HG02588 (cell line): ENCODE measurements at regions not wholly inside any gene's neighbourhood (a gene's known extent, or its start where the extent isn't known, plus 50 kb on each side); places are given as distances from the start of the nearest gene placed in this dataset.
"Not testable (repeated sequence)": the region's sequence is repeated elsewhere in the genome, so short reads cannot be mapped to it uniquely, and the experiment has no call there.

ENCODE experiments used
- ATAC-seq: cut with Tn5 transposase; IDR thresholded peaks from one replicate; pipeline ENCODE4 v1.9.1; 2021; ENCODE audit warnings: mild to moderate bottlenecking, moderate library complexity; ENCODE audit not compliant: unreplicated experiment

DNA sequence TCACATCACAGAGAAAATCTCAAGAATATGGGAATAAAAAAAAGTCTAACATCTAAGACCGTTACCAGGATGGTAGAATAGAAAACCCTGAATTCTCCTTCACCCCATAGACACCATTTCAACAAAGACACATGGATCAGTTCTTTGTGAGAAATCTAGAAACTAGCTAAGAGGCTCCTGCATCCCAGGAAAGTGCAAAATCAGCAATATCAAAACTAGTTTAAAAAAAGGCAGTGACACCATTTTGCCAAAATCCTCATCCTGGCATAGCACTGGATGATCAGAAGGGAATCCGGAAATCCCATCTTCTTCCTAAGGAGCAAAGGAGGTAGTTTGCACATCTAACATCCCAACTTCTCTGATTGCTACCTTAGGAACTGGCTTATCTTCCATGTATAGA lies 88.9 kb upstream of the MAGEE2 start:
- ATAC-seq = no peak

DNA sequence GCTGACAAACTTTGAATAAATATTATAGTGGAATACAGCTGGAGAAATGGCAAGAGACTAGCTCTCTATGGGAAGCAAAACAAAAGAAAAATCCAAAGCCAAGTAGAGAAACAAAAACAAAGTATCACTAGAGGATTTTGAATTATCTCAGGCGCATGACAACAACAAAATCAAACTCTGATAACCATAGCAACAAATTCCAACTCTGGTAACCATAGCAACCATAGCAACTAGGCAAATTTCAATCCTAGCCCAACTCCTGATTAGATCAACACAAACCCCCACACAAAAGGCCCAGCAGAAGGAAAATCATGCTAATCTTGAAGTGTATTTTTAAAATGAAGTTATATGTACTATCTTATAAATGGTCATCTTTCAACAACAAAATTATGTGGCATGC lies 98.4 kb upstream of the MAGEE2 start:
- no peak for ATAC-seq

DNA sequence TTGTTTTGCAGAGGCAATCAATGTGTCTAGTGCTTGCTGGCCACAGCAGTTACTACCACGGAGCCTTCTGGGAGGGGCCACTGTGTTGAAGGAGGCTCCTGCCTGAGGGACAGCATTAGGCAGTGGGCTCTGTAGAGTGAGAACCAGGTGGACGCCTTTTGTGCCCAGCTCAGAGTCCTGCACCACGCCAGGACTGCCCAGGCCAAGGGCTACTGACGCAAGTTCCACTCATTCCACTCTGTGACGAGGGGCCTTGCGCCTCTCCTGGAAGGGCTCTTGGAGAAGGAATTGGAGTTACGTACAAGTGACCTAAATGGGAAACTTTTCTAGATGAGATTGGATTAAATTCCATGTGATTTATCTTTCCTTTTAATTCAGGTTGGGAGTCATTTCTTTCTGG lies 102.8 kb upstream of the MAGEE2 start:
- ATAC-seq = no peak

DNA sequence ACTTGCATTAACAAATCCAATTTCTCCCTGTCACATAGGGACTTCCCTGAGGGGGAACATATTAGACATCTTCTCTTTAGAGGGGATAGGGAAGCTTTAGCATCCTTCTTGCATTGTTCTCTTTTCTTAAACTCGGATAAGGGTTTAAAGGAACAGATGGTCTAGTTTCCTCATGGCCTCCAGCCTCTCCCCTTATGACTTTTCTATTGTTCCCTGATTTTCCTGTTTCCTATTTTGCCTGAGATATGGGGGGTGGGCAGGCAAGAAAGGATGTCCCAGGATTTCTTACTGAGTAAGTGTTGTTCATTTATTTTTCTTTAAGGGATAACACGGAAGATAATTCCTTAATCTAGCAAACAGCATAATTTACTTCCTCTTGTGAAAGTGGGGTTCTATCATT lies 107.7 kb upstream of the MAGEE2 start:
- ATAC-seq = no peak

DNA sequence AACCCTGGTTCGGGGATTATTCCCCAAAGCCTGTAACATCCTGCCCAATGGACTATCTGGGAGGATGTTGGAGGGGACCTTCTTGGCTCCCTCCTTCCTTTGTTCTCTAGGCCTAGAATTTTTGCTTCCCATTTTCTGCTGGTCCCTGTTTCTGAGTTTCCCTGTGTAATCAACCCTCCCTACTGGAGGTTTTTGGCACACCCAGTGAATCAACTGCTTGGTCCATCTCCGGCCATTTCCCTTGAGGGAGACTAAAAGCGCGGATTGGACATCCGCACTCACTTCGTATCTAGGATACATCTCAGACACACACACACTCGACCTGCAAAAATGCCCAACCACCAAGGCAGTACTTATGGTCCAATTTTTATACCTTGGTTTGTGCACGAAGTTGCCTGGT lies 108.2 kb upstream of the MAGEE2 start:
- no peak for ATAC-seq

DNA sequence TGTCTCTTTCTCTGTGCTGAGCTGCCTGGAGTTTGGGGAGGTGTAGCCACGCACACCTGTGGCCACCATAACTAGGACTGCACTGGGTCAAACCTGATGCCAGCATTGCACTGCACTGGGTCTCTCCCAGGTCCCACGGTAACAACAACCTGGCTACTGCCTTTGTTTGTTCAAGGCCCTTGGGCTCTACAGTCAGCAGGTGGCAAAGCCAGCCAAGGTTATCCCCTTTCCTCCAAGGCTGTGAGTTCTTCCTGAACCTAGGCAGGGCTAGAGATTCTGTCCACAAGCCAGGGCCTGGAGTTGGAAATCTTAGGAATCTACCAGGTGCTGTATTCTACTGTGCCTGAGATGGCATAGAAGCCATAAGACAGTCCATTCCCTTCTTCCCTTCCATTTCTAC lies 126.7 kb upstream of the MAGEE2 start:
- ATAC-seq = no peak

DNA sequence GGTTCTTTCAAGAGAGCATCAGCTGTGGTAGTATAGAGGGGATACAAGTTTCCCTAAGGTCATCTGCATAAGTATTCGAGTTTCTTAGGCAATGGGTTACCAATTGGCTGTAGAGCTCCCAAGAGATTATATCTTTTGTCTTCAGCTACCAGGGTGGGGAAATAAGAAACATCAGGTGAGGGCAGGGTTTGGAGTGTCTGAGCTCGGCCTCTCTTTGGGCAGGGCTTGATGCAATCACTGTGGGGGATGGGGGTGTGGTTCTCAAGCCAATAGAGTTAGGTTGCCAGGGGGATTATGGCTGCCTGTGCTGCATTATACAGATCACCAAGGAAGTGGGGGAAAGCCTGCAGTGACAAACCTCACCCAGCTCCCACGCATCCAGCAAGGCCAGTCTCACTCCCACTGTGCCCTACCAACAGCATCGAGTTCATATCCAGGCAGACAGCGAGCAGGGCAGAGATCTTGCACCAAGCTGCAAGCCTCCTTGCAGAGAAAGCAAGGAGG lies 172.1 kb upstream of the MAGEE2 start:
- no peak for ATAC-seq

DNA sequence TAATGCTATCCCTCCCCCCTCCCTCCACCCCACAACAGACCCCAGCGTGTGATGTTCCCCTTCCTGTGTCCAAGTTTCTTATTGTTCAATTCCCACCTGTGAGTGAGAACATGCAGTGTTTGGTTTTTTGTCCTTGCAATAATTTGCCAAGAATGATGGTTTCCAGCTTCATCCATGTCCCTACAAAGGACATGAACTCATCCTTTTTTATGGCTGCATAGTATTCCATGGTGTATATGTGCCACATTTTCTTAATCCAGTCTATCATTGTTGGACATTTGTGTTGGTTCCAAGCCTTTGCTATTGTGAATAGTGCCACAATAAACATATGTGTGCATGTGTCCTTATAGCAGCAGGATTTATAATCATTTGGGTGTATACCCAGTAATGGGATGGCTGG lies 176.3 kb upstream of the MAGEE2 start:
- ATAC-seq = not testable (repeated sequence)

DNA sequence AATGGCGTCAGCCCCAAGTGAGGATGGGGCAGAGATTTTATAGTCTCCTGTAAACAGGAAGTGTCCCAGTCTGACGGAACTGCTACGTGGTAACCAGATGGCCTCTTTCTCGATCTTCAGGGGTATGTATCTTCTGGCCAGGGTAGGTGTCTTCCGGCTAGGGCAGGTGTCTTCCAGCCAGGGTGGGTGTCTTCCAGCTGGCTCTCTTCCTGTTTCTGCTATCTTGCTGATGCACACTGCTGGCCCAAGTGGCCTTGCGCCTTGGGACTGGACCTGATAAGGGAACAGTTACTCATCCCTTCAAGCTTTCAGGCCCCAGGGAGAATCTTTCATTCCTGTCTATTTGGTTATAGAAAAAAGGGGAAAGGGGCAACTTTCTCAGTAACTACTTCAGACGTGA lies 178.7 kb upstream of the MAGEE2 start:
- ATAC-seq = no peak

DNA sequence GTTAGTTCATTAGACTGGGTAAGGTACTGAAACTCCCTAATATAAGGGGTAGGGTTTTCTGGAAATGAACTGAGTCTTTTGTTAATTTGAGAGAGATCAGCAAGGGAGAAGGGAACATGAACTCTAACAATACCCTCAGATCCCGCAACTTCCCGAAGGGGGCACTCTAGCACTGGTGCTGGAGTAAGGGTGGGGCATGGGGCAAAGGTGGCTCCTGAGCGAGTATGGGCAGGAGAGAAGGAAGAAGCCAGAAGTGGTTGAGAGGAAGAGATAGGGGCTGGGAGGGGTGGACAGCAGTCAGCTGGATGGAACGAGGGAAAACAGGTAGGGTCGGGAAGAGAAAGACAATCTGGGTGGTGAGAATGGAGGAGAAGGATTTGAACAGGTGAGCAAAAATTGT lies 183.2 kb upstream of the MAGEE2 start:
- ATAC-seq = no peak

DNA sequence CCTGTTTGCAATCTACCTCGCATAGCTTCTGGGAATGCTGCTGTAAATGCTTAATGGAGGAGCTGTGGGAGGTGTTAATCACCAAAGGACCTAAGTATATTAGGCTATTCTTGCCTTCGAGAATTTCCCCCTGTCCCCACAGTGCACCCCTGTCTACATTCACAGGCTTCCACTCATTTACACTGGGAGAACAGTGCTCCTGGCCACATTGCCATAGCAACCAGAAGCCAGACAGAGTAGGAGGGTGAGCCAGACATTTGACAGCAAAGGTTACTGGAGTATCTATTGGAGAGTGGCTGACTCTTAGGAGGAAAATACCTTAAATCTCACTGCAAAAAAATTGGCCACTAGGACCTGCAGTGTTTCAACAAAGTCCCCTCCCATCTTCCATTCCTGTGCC lies 185.9 kb upstream of the PBDC1 start:
- no peak for ATAC-seq

DNA sequence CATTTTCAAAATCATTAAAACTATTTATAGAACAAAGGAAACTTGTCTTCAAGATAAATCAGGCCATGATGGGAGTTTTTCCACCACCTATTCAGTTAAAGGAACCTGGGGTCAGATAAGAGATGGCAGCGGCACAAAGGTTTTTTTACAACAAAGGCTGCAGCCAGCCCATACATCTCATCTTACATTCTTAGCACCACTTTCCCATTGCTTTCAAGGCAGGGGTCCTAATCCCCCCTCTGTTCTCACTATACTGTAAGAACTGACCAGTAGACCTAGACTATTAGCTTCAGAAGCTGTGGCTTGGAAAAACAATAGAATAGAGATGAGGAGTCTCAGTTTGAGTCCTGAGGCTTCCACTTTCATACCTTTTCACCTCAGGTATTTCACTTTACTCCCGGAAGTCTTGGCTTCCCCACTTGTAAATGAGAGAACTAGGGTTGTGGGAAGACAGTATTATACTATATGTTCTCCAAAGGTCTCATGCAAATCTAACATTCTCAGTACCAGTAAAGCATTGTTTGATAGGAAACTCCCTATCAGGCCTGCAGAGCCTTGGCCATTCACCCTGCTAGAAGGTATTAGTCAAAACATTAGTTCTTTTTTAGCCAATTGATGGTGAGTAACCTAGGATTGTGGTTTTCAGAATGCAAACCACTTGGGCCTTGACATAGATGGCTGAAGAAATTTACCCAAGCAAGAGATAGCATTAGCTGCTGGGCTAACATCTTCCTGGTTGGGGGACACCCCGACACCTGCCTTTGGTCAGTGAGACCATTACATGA lies 182.9 kb upstream of the PBDC1 start:
- peak; percentile 64 for ATAC-seq

DNA sequence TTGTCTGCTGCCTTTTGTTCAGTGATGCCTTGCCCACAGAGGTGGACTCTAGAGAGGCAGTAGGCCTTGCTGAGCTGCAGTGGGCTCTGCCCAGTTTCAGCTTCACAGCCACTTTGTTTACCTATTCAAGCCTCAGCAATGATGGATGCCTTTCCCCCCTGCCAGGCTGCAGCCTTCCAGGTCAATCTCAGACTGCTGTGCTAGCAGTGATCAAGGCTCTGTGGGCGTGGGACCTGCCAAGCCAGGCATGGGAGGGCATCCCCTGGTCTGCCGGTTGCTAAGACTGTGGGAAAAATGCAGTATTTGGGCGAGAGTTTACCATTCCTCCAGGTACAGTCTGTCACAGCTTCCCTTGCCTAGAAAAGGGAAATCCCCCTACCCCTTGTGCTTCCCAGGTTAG lies 175.2 kb upstream of the PBDC1 start:
- no peak for ATAC-seq

DNA sequence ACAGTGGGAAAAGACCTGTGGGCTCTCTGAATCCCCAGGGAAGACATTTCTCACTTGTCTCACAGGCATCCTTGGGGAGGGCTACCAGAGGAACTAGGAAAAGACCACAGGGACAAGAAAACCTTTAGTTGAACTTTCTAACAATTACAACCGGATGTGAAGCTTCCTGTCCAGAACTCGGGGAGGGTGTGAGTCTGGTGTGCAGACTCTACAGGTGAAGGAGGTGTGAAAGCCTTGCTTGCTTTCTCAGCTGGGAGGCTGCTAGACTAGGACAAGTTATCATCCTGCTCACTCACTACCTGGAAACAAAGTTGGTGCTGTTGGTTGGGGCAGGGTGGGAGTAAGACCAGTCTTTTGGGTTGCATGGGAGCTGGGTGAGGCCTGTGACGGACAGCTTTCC lies 158.5 kb upstream of the PBDC1 start:
- ATAC-seq = no peak

DNA sequence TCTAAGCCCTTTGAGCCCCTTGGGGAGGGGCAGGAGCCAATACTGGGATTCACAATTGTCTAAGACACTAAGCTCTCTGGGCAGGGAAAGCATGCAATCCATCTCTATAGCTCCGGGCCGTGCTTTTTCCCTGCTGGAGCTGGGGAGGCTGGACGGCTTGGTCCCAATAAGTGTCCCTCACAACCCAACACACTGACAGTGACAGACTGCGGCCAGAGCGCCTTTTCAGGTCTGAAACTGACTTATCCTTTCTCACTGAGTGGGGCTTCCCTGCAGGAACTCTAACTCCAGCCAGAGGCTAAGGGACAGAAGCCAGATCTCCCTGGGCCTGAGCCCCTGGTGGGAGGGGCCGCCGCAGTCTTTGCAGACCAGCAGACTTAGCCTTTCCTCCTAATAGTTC lies 146.6 kb upstream of the PBDC1 start:
- no peak for ATAC-seq

DNA sequence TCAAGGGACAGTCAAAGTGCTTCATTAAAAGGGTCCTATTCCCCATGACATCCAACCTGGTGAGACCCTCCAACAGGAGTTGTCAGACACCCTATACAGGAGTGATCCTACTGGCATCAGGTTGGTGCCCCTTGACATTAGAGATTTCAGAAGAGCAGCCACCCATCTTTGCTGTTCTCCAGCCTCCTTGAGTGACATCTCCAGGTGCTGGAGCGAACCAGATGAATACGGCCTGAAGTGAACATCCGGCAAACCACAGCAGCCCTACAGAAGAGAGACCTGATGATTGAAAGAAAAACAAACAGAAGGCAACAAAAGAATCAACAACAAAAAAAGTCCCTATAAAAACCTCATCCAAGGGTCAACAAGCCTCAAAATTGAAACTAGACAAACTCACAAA lies 146.1 kb upstream of the PBDC1 start:
- no peak for ATAC-seq

DNA sequence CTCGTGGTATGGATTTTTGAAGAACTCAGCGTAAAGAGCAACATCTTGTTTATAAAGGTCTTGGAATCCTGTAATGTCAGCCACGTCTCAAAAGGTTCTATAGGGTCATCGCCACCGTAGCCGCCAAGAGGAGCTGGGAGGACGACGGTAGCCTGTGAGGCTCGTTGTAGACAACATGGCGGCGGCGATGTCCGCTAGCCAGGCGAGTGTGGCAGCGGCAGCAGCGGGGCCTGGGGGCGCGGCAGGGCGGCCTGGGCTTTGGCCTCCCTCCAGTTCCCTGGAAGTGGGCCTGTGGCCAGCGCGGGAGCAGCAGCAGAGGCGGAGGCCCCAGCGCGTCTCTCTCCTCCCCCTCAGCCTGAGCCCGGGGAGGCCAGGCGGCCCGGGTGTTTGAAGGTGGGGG lies 143.5 kb upstream of the PBDC1 start:
- ATAC-seq = no peak

DNA sequence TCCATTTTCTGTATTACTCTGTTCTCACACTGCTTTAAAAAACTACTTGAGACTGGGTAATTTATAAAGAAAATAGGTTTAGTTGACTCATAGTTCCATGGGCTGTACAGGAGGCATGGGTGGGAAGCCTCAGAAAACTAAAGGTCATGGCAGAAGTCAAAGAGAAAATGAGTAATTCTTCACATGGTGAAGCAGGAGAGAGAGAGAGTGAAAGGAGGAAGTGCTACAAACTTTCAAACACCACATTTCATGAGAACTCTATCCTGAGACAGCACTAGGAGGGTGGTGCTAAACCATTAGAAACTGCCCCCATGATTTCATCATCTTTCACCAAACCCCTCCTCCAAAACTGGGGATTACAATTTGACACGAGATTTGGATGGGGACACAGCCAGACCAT lies 108.0 kb upstream of the PBDC1 start:
- no peak for ATAC-seq

DNA sequence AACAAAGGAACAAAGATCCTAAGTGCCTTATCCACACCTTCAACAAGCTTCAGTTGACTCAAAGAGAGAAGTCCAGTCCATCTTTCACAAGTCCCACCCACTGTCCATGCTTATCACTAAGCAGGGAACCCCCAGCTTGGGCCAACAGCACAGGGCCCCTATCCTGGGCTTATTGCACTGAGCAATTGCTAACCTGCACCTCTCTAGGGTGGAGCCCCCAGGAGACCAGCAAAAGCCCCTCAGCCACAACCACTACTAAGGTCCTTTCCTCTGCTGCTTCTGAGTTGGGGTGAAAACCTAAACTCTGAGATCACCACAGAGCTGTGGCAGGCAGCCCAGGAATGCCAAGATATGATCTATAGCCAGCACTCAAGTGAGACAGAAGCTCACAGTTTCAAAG lies 96.7 kb upstream of the PBDC1 start:
- no peak for ATAC-seq

DNA sequence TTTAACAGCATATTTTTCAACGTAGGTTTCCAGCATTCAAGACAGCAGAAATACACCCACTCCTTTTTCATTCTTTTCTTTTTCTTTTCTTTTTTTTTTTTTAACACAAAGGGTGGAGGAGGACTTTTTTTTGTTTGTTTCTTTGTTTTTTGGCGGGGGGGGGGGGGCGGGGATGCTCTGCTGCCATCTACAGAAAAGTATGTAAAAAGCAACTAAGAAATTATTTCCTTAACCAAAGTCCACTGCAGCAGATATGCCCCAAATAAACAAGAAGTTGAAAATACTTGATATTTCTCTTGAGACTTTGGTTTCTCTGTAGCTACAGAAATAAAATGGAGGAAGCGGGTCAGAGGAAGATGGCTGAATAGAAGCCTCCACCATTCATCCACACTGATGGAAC lies 63.2 kb upstream of the PBDC1 start:
- no peak for ATAC-seq
